ENCODE measurements at regions not wholly inside any gene's neighbourhood (a gene's known extent, or its start where the extent isn't known, plus 50 kb on each side); places are given as distances from the start of the nearest gene placed in this dataset.

- TF ChIP-seq SP1 (IDR thresholded peaks at IDR 0.05) (no peak), CTBP1 (IDR thresholded peaks at IDR 0.05; ENCODE audit: borderline replicate concordance) (no peak), ELF4 (IDR thresholded peaks at IDR 0.05) (no peak), TARDBP (IDR thresholded peaks at IDR 0.05) (no peak), FOXM1 (IDR thresholded peaks at IDR 0.05; ENCODE audit: borderline replicate concordance) (no peak), BHLHE40 (IDR thresholded peaks at IDR 0.05; ENCODE audit: borderline replicate concordance) (no peak)
Measured at GRCh38 chr14:64654246-64654900, 49.9 kb upstream of the PLEKHG3 start.
